ENCODE measurements at regions not wholly inside any gene's neighbourhood (a gene's known extent, or its start where the extent isn't known, plus 50 kb on each side); places are given as distances from the start of the nearest gene placed in this dataset.

GRCh38 chr13:97117388-97117910, 104.7 kb upstream of the MBNL2 start:
- TF ChIP-seq, protein P1, sequence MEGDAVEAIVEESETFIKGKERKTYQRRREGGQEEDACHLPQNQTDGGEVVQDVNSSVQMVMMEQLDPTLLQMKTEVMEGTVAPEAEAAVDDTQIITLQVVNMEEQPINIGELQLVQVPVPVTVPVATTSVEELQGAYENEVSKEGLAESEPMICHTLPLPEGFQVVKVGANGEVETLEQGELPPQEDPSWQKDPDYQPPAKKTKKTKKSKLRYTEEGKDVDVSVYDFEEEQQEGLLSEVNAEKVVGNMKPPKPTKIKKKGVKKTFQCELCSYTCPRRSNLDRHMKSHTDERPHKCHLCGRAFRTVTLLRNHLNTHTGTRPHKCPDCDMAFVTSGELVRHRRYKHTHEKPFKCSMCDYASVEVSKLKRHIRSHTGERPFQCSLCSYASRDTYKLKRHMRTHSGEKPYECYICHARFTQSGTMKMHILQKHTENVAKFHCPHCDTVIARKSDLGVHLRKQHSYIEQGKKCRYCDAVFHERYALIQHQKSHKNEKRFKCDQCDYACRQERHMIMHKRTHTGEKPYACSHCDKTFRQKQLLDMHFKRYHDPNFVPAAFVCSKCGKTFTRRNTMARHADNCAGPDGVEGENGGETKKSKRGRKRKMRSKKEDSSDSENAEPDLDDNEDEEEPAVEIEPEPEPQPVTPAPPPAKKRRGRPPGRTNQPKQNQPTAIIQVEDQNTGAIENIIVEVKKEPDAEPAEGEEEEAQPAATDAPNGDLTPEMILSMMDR (IDR thresholded peaks at IDR 0.05) = no peak
- TF ChIP-seq POLR2A (IDR thresholded peaks at IDR 0.05) = no peak
